GM12878 (cell line): ENCODE measurements at regions not wholly inside any gene's neighbourhood (a gene's known extent, or its start where the extent isn't known, plus 50 kb on each side); places are given as distances from the start of the nearest gene placed in this dataset.

Experiments used
- CTCF ChIP-seq, 3 experiments: IDR thresholded peaks in 2 of 3; conservative IDR thresholded peaks in 1 of 3; 2 replicates each; pipeline ENCODE4 v1.5.1; 2011; ENCODE audit warnings: low read depth in 3 of 3, low read length in 3 of 3, mild to moderate bottlenecking in 3 of 3, control low read depth in 2 of 3, moderate library complexity in 2 of 3, inconsistent platforms in 1 of 3, mixed read lengths in 1 of 3; ENCODE audit not compliant: control insufficient read depth in 2 of 3, insufficient read depth in 1 of 3; ENCODE audit errors: extremely low read depth in 1 of 3
- DPF2 ChIP-seq: fragments of 450-650 bp; IDR thresholded peaks from 2 replicates; pipeline ENCODE4 v1.6.1; 2017; ENCODE audit warnings: mild to moderate bottlenecking
- EGR1 ChIP-seq, 2 experiments: IDR thresholded peaks; 1 replicate in 1 of 2; 2 replicates in 1 of 2; pipeline ENCODE4 v1.6.1; 2011 to 2012; ENCODE audit warnings: low read depth in 2 of 2, low read length in 2 of 2, borderline replicate concordance in 1 of 2, mild to moderate bottlenecking in 1 of 2, moderate library complexity in 1 of 2
- HDAC2 ChIP-seq: fragments of 200-600 bp; sonication (generic); IDR thresholded peaks from 2 replicates; pipeline ENCODE4 v1.6.1; 2017
- MAX ChIP-seq: IDR thresholded peaks from 2 replicates; pipeline ENCODE4 v1.6.1; 2012; ENCODE audit warnings: low read depth, low read length, improper control_type of control experiment
- MTA3 ChIP-seq: IDR thresholded peaks from 2 replicates; pipeline ENCODE4 v1.6.1; 2012; ENCODE audit warnings: low read length, inconsistent platforms, borderline replicate concordance
- POLR2A ChIP-seq: IDR thresholded peaks from 2 replicates; pipeline ENCODE4 v1.6.1; 2011; ENCODE audit warnings: low read depth, mild to moderate bottlenecking, low read length
- POLR2AphosphoS5 ChIP-seq: IDR thresholded peaks from 2 replicates; pipeline ENCODE4 v1.6.1; 2011; ENCODE audit warnings: mild to moderate bottlenecking, low read length, inconsistent platforms

- no peak for TF ChIP-seq MTA3
- no peak for TF ChIP-seq CTCF (IDR thresholded peaks at IDR 0.05 in 2 of 3, conservative IDR thresholded peaks at IDR 0.05 in 1 of 3; ENCODE audit: control insufficient read depth in 2 of 3, extremely low read depth in 1 of 3, insufficient read depth in 1 of 3, low read depth in 3 of 3, low read length in 3 of 3)
- TF ChIP-seq POLR2AphosphoS5: no peak
- TF ChIP-seq MAX: no peak
- no peak for TF ChIP-seq HDAC2
- no peak for TF ChIP-seq DPF2
- TF ChIP-seq POLR2A: no peak
- no peak for TF ChIP-seq EGR1 (IDR thresholded peaks at IDR 0.05; ENCODE audit: borderline replicate concordance in 1 of 2, low read depth in 2 of 2, low read length in 2 of 2)
Observed at GRCh38 chr17:77540975-77541374, 400.2 kb downstream of the SEC14L1 start.
